Suprapubic skin (tissue), 3 donors: ENCODE measurements at regions not wholly inside any gene's neighbourhood (a gene's known extent, or its start where the extent isn't known, plus 50 kb on each side); places are given as distances from the start of the nearest gene placed in this dataset.

ENCODE experiments used
- CTCF ChIP-seq, 2 donors: fragments of 200-600 bp in 1 of 2; fragments of 450-650 bp in 1 of 2; sonication (generic) in 1 of 2; IDR thresholded peaks; one replicate each; pipeline ENCODE4 v1.5.1; 2016 to 2019; ENCODE audit warnings: antibody characterized with exemption in 2 of 2, mild to moderate bottlenecking in 1 of 2, moderate library complexity in 1 of 2
- POLR2AphosphoS5 ChIP-seq, 3 donors: sonication (generic); formaldehyde crosslinking; IDR thresholded peaks; one replicate each; pipeline ENCODE4 v1.6.1; 2017; ENCODE audit warnings: antibody characterized with exemption in 3 of 3

GRCh38 chrX:20680998-20681397, 414.3 kb upstream of the RPS6KA3 start:
- TF ChIP-seq CTCF (IDR thresholded peaks at IDR 0.05) (no peak), POLR2AphosphoS5 (IDR thresholded peaks at IDR 0.05) (no peak)
